ENCODE measurements at regions not wholly inside any gene's neighbourhood (a gene's known extent, or its start where the extent isn't known, plus 50 kb on each side); places are given as distances from the start of the nearest gene placed in this dataset.

DNA sequence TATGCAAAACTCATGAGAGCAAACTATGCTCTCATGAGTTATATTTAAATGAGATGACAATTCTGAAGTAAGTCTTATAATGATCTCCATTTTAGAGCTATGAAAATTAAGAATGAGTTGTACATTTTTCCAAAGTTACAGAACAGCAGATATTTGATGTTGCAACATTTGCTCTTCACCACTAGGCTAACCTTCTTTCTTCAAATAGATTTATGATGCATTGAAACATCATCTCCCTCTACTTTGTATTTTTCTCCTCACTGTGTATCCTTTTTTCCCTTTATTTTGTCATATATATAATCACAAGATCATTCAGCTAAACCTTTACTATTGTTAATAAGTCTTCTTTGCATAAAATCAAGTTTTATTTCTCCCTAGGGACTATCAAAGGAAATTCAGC is 497.7 kb upstream of the TYRP1 start:
- no peaks in the 10 kb centered on the region for H3K9me3 ChIP-seq
- no peak overlapping the region for H3K27ac ChIP-seq
- FAIRE-seq, result no peak
- no peaks in the 10 kb centered on the region for H3K27me3 ChIP-seq
- H3K36me3 ChIP-seq, result no peaks in the 10 kb centered on the region
- no peak for DNase-seq
- no peaks in the 10 kb centered on the region for H3K4me1 ChIP-seq
- H3K4me3 ChIP-seq, result no peak overlapping the region
- intact Hi-C loops (cut with DNase I), result no loop called here
- no peak for ATAC-seq
- TF ChIP-seq, protein P1, sequence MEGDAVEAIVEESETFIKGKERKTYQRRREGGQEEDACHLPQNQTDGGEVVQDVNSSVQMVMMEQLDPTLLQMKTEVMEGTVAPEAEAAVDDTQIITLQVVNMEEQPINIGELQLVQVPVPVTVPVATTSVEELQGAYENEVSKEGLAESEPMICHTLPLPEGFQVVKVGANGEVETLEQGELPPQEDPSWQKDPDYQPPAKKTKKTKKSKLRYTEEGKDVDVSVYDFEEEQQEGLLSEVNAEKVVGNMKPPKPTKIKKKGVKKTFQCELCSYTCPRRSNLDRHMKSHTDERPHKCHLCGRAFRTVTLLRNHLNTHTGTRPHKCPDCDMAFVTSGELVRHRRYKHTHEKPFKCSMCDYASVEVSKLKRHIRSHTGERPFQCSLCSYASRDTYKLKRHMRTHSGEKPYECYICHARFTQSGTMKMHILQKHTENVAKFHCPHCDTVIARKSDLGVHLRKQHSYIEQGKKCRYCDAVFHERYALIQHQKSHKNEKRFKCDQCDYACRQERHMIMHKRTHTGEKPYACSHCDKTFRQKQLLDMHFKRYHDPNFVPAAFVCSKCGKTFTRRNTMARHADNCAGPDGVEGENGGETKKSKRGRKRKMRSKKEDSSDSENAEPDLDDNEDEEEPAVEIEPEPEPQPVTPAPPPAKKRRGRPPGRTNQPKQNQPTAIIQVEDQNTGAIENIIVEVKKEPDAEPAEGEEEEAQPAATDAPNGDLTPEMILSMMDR (IDR thresholded peaks at IDR 0.05), result peak in 1 of 4 donors; percentile 4

DNA sequence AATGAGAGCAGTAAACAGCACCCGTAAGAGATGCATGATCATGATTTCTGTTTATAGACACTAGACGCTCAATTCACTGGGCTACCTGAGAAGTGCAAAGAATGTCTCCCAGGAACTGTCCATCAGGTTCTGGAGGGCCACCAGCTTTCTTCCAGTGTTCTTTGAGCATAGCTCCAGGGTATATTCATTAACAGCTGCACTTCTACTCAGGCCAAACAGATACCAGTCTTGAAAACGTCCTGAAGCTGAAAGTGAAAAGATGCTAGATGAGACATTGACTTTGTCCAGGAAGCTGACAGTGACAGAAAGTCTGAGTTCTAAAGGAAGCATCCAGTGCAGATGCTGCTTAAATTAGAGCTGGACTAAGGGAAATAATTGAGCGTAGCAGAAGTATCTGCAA is 488.7 kb upstream of the TYRP1 start:
- ATAC-seq (no peak), FAIRE-seq (no peak), DNase-seq (no peak)
- Histone ChIP-seq H3K4me3 (no peak overlapping the region), H3K27me3 (no peaks in the 10 kb centered on the region), H3K27ac (no peak overlapping the region), H3K4me1 (no peaks in the 10 kb centered on the region), H3K9me3 (no peaks in the 10 kb centered on the region), H3K36me3 (no peaks in the 10 kb centered on the region)
- intact Hi-C loops (cut with DNase I), result no loop called here
- TF ChIP-seq, protein P1 (IDR thresholded peaks at IDR 0.05), result no peak
- 47 to 52% methylated on average over 4 of the region's 4 CpGs for WGBS, 2 donors

DNA sequence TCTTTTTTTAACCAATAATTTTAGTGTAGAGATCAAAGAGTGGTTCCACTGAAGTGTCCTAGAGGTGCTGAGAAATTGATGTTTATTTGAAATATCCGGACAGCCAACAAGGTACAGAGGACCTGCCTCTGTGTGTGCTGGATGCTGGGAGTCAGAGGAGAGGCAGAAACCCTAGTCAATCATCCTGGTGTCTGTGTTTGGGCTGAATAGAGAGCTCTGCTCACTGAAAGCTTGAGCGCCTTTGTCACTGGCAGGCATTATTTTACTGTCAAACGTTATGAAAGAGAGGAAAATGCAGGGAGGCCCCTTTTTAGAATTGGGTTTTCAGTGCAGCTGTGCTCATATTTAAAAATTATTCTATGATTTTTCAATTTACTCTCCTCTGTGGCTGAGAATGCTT is 480.3 kb upstream of the TYRP1 start:
- intact Hi-C loops (cut with DNase I), result no loop called here
- Histone ChIP-seq H3K36me3 (no peaks in the 10 kb centered on the region), H3K4me1 (no peaks in the 10 kb centered on the region), H3K27ac (no peak overlapping the region), H3K9me3 (no peaks in the 10 kb centered on the region), H3K27me3 (no peaks in the 10 kb centered on the region), H3K4me3 (no peak overlapping the region)
- 31 to 34% methylated on average over 3 of the region's 3 CpGs for WGBS, 2 donors
- ATAC-seq, result no peak
- no peak for DNase-seq
- TF ChIP-seq, protein P1 (IDR thresholded peaks at IDR 0.05), result no peak
- no peak for FAIRE-seq

DNA sequence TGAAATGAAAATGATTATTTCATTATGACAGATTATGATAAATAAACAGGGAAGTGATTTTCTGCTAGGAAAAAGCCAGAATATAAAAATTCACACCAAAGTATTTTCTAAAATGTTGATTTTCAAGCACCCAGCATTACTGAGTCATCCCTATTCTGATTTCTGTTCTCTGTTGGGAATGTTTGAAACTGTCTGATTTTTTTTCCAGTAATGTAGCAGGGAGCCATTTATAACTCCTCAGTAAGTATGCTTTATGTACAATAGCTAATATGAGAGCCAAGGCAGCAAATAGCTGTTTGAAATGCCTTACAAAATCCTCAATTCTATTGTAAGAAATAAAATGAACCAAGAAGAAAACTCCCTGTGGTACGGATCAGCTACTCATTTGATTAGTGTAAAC is 471.7 kb upstream of the TYRP1 start:
- FAIRE-seq (no peak), DNase-seq (no peak), ATAC-seq (no peak)
- Histone ChIP-seq H3K4me1 (no peaks in the 10 kb centered on the region), H3K36me3 (no peaks in the 10 kb centered on the region), H3K27me3 (no peaks in the 10 kb centered on the region), H3K27ac (no peak overlapping the region), H3K4me3 (no peak overlapping the region), H3K9me3 (no peaks in the 10 kb centered on the region)
- intact Hi-C loops (cut with DNase I), result no loop called here
- 46 to 55% methylated on average over 1 of the region's 1 CpG for WGBS, 2 donors
- TF ChIP-seq, protein P1 (IDR thresholded peaks at IDR 0.05), result no peak

DNA sequence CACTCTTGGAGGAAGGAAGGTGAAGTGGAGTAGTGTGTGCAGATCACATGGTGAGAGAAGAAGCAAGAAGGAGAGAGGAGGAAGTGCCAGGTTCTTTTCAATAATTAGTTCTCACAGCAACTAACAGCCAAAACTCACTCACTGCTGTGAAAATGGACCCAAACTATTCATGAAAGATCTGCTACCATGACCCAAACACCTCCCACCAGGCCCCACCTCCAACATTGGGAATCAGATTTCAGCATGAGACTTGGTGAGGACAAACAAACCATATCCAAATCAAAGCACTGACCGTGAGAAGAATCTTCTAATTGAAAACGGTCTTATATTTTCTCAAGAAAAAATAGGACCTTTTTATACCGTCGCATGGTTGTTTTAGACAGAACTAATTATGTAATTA is 468.7 kb upstream of the TYRP1 start:
- FAIRE-seq (no peak), DNase-seq (no peak)
- 34 to 43% methylated on average over 4 of the region's 4 CpGs for WGBS, 2 donors

More for the DNA sequence above, 468.7 kb upstream of the TYRP1 start:
- H3K27ac ChIP-seq, result no peak overlapping the region
- no peaks in the 10 kb centered on the region for H3K36me3 ChIP-seq
- H3K4me3 ChIP-seq, result no peak overlapping the region
- intact Hi-C loops (cut with DNase I), result no loop called here
- no peaks in the 10 kb centered on the region for H3K4me1 ChIP-seq
- H3K27me3 ChIP-seq, result no peaks in the 10 kb centered on the region
- TF ChIP-seq, protein P1 (IDR thresholded peaks at IDR 0.05), result no peak
- no peaks in the 10 kb centered on the region for H3K9me3 ChIP-seq
- ATAC-seq, result no peak

All from pancreas (tissue), 10 donors.